GM23338 (cell line): ENCODE measurements at regions not wholly inside any gene's neighbourhood (a gene's known extent, or its start where the extent isn't known, plus 50 kb on each side); places are given as distances from the start of the nearest gene placed in this dataset.

Source experiments
- ATAC-seq: fragments of 200-7000 bp; cut with Tn5 transposase; 3 replicates; pipeline ENCODE4 v1.9.1; 2020
- DNase-seq: peaks from one replicate; pipeline ENCODE4 v3.0.0-alpha.2; 2015; ENCODE audit warnings: low spot score
- H2AFZ ChIP-seq: fragments of 200-600 bp; sonication (generic); 2 replicates; pipeline ENCODE4 v1.8.0; 2016; ENCODE audit warnings: antibody characterized with exemption, mild to moderate bottlenecking, moderate library complexity
- H3F3A ChIP-seq: fragments of 200-600 bp; sonication (generic); replicated peaks from 2 replicates; pipeline ENCODE4 v1.8.0; 2017; ENCODE audit warnings: antibody characterized with exemption, mixed run types, low read depth
- H3K27ac ChIP-seq: fragments of 200-600 bp; sonication (generic); 2 replicates; pipeline ENCODE4 v1.6.1; 2016; ENCODE audit warnings: low read depth
- H3K27me3 ChIP-seq: fragments of 200-600 bp; sonication (generic); 2 replicates; pipeline ENCODE4 v1.8.0; 2016; ENCODE audit warnings: mild to moderate bottlenecking, mixed run types, moderate library complexity; ENCODE audit not compliant: insufficient read depth
- H3K36me3 ChIP-seq: fragments of 200-600 bp; sonication (generic); 2 replicates; pipeline ENCODE4 v1.8.0; 2016; ENCODE audit warnings: mild to moderate bottlenecking; ENCODE audit not compliant: insufficient read depth
- H3K4me1 ChIP-seq: fragments of 200-600 bp; sonication (generic); 2 replicates; pipeline ENCODE4 v1.8.0; 2016; ENCODE audit warnings: mild to moderate bottlenecking, moderate library complexity; ENCODE audit not compliant: insufficient read depth
- H3K4me2 ChIP-seq: fragments of 200-600 bp; sonication (generic); 2 replicates; pipeline ENCODE4 v1.7.1; 2017; ENCODE audit warnings: mixed run types
- H3K4me3 ChIP-seq: fragments of 200-600 bp; sonication (generic); 2 replicates; pipeline ENCODE4 v1.6.1; 2016; ENCODE audit warnings: mixed run types
- H3K79me2 ChIP-seq: fragments of 200-600 bp; sonication (generic); replicated peaks from 2 replicates; pipeline ENCODE4 v1.8.0; 2017; ENCODE audit warnings: mild to moderate bottlenecking; ENCODE audit not compliant: insufficient read depth
- H3K9me2 ChIP-seq: fragments of 200-600 bp; sonication (generic); 2 replicates; pipeline ENCODE4 v1.8.0; 2017; ENCODE audit not compliant: insufficient read depth
- H4K20me1 ChIP-seq: fragments of 200-600 bp; sonication (generic); replicated peaks from 2 replicates; pipeline ENCODE4 v1.8.0; 2017; ENCODE audit warnings: mild to moderate bottlenecking; ENCODE audit not compliant: insufficient read depth
- H3K27ac Mint-ChIP-seq: 2 replicates; pipeline ENCODE4 v1.8.0; 2020; ENCODE audit warnings: inconsistent platforms, mild to moderate bottlenecking, moderate library complexity, mixed read lengths
- H3K27me3 Mint-ChIP-seq: 3 replicates; pipeline ENCODE4 v1.8.0; 2022; ENCODE audit warnings: low read depth, mild to moderate bottlenecking, moderate library complexity, mixed read lengths, inconsistent platforms; ENCODE audit not compliant: insufficient read depth, poor library complexity
- H3K36me3 Mint-ChIP-seq: 3 replicates; pipeline ENCODE4 v1.8.0; 2021; ENCODE audit warnings: low read depth, mild to moderate bottlenecking, inconsistent platforms, moderate library complexity, mixed read lengths
- H3K4me1 Mint-ChIP-seq: 3 replicates; pipeline ENCODE4 v1.8.0; 2020; ENCODE audit warnings: mild to moderate bottlenecking, inconsistent platforms, mixed read lengths
- H3K4me3 Mint-ChIP-seq: 3 replicates; pipeline ENCODE4 v1.8.0; 2021; ENCODE audit warnings: moderate library complexity, mild to moderate bottlenecking, inconsistent platforms, mixed read lengths
- H3K9me3 Mint-ChIP-seq: 3 replicates; pipeline ENCODE4 v1.8.0; 2020; ENCODE audit warnings: moderate library complexity, mild to moderate bottlenecking, inconsistent platforms, mixed read lengths
- CREB1 ChIP-seq: fragments of 250-450 bp; sonication (Bioruptor Pico); IDR thresholded peaks from 2 replicates; pipeline ENCODE4 v1.5.0; 2020; ENCODE audit warnings: low read depth, mild to moderate bottlenecking, moderate library complexity
- EZH2 ChIP-seq: fragments of 200-600 bp; sonication (generic); IDR thresholded peaks from one replicate; pipeline ENCODE4 v1.8.0; 2017; ENCODE audit warnings: antibody characterized with exemption, mild to moderate bottlenecking, low read depth; ENCODE audit not compliant: unreplicated experiment
- EZH2phosphoT487 ChIP-seq: fragments of 200-600 bp; sonication (generic); IDR thresholded peaks from one replicate; pipeline ENCODE4 v1.8.1; 2018; ENCODE audit warnings: antibody characterized with exemption; ENCODE audit not compliant: unreplicated experiment
- JUNB ChIP-seq: IDR thresholded peaks from one replicate; pipeline ENCODE4 v1.6.1; 2016; ENCODE audit warnings: antibody characterized with exemption; ENCODE audit not compliant: unreplicated experiment
- NANOG ChIP-seq: IDR thresholded peaks from 2 replicates; pipeline ENCODE4 v1.6.1; 2016; ENCODE audit warnings: antibody characterized with exemption, borderline replicate concordance
- POLR2AphosphoS5 ChIP-seq: IDR thresholded peaks from 2 replicates; pipeline ENCODE4 v1.6.1; 2016; ENCODE audit warnings: antibody characterized with exemption, low read depth
- REST ChIP-seq: IDR thresholded peaks from one replicate; pipeline ENCODE4 v1.6.1; 2018; ENCODE audit warnings: antibody characterized with exemption; ENCODE audit not compliant: unreplicated experiment
- STAT1 ChIP-seq: IDR thresholded peaks from one replicate; pipeline ENCODE4 v1.6.1; 2016; ENCODE audit warnings: antibody characterized with exemption; ENCODE audit not compliant: unreplicated experiment
- ZNF114 ChIP-seq: fragments of 250-450 bp; sonication (Bioruptor Pico); IDR thresholded peaks from 2 replicates; pipeline ENCODE4 v1.5.0; 2020; ENCODE audit warnings: mild to moderate bottlenecking, moderate library complexity
- ZNF331 ChIP-seq: fragments of 250-450 bp; sonication (Bioruptor Pico); IDR thresholded peaks from 2 replicates; pipeline ENCODE4 v1.5.0; 2020; ENCODE audit warnings: low read depth, mild to moderate bottlenecking, moderate library complexity
- ZNF462 ChIP-seq: fragments of 250-450 bp; sonication (Bioruptor Pico); IDR thresholded peaks from 2 replicates; pipeline ENCODE4 v1.5.0; 2020; ENCODE audit warnings: mild to moderate bottlenecking, moderate library complexity
- TF ChIP-seq, protein P1 (sequence below): IDR thresholded peaks from 2 replicates; pipeline ENCODE4 v1.6.1; 2016; ENCODE audit warnings: antibody characterized with exemption
- TF ChIP-seq, protein P2 (sequence below), 2 experiments: fragments of 200-600 bp in 1 of 2; sonication (generic) in 1 of 2; conservative IDR thresholded peaks; 2 replicates each; pipeline versions ENCODE4 v1.5.1 to v1.6.1; 2016 to 2017; ENCODE audit warnings: antibody characterized with exemption in 2 of 2, low read depth in 2 of 2, mild to moderate bottlenecking in 2 of 2, moderate library complexity in 1 of 2

- Histone ChIP-seq H3K4me1 (no peaks in the 10 kb centered on the region), H4K20me1 (no peaks in the 10 kb centered on the region), H3K4me3 (no peak overlapping the region), H3K79me2 (no peaks in the 10 kb centered on the region), H3K36me3 (no peaks in the 10 kb centered on the region), H3K27me3 (no peaks in the 10 kb centered on the region), H3K9me2 (no peaks in the 10 kb centered on the region; the same call in 1 of the 2 replicates), H3K27ac (no peak overlapping the region), H2AFZ (no peak overlapping the region), H3F3A (no peaks in the 10 kb centered on the region), H3K4me2 (no peak overlapping the region)
- no peaks in the 10 kb centered on the region for H3K4me1 Mint-ChIP-seq
- H3K36me3 Mint-ChIP-seq: no peaks in the 10 kb centered on the region
- no peak overlapping the region for H3K4me3 Mint-ChIP-seq
- no peak overlapping the region for H3K27ac Mint-ChIP-seq
- no peaks in the 10 kb centered on the region for H3K27me3 Mint-ChIP-seq
- ATAC-seq (no peak), DNase-seq (no peak)
- peaks cover 67% of the 10 kb centered on the region for H3K9me3 Mint-ChIP-seq
- TF ChIP-seq, protein P1, sequence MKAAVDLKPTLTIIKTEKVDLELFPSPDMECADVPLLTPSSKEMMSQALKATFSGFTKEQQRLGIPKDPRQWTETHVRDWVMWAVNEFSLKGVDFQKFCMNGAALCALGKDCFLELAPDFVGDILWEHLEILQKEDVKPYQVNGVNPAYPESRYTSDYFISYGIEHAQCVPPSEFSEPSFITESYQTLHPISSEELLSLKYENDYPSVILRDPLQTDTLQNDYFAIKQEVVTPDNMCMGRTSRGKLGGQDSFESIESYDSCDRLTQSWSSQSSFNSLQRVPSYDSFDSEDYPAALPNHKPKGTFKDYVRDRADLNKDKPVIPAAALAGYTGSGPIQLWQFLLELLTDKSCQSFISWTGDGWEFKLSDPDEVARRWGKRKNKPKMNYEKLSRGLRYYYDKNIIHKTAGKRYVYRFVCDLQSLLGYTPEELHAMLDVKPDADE: no peak
- TF ChIP-seq CREB1: no peak
- TF ChIP-seq NANOG: no peak
- TF ChIP-seq POLR2AphosphoS5: no peak
- no peak for TF ChIP-seq EZH2phosphoT487
- TF ChIP-seq STAT1: no peak
- no peak for TF ChIP-seq ZNF331
- no peak for TF ChIP-seq ZNF462
- no peak for TF ChIP-seq JUNB
- TF ChIP-seq, protein P2, sequence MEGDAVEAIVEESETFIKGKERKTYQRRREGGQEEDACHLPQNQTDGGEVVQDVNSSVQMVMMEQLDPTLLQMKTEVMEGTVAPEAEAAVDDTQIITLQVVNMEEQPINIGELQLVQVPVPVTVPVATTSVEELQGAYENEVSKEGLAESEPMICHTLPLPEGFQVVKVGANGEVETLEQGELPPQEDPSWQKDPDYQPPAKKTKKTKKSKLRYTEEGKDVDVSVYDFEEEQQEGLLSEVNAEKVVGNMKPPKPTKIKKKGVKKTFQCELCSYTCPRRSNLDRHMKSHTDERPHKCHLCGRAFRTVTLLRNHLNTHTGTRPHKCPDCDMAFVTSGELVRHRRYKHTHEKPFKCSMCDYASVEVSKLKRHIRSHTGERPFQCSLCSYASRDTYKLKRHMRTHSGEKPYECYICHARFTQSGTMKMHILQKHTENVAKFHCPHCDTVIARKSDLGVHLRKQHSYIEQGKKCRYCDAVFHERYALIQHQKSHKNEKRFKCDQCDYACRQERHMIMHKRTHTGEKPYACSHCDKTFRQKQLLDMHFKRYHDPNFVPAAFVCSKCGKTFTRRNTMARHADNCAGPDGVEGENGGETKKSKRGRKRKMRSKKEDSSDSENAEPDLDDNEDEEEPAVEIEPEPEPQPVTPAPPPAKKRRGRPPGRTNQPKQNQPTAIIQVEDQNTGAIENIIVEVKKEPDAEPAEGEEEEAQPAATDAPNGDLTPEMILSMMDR (conservative IDR thresholded peaks at IDR 0.05; ENCODE audit: low read depth in 2 of 2): no peak
- TF ChIP-seq REST: no peak
- TF ChIP-seq ZNF114: no peak
- TF ChIP-seq EZH2: no peak
These were observed 590.9 kb upstream of the GNPDA2 start for GRCh38 chr4:45317276-45317675.
